Transverse colon (tissue), 4 donors: ENCODE measurements at regions not wholly inside any gene's neighbourhood (a gene's known extent, or its start where the extent isn't known, plus 50 kb on each side); places are given as distances from the start of the nearest gene placed in this dataset.

Experiments
- CTCF ChIP-seq, 5 experiments: fragments of 200-600 bp in 3 of 5; fragments of 450-650 bp in 2 of 5; sonication (generic) in 3 of 5; IDR thresholded peaks; 1 replicate in 2 of 5; 2 replicates in 3 of 5; pipeline ENCODE4 v1.5.1; 2016 to 2017; ENCODE audit warnings: antibody characterized with exemption in 5 of 5, inconsistent platforms in 3 of 5, mild to moderate bottlenecking in 2 of 5, moderate library complexity in 1 of 5
- EP300 ChIP-seq: sonication (generic); formaldehyde crosslinking; IDR thresholded peaks from one replicate; pipeline ENCODE4 v1.6.1; 2017; ENCODE audit warnings: antibody characterized with exemption, low read depth
- POLR2A ChIP-seq: fragments of 450-650 bp; IDR thresholded peaks from one replicate; pipeline ENCODE4 v1.6.1; 2016; ENCODE audit warnings: antibody characterized with exemption, mild to moderate bottlenecking, moderate library complexity
- POLR2AphosphoS5 ChIP-seq, 3 donors: sonication (generic); formaldehyde crosslinking; IDR thresholded peaks; one replicate each; pipeline ENCODE4 v1.6.1; 2016; ENCODE audit warnings: antibody characterized with exemption in 3 of 3

- no peak for TF ChIP-seq POLR2AphosphoS5 (IDR thresholded peaks at IDR 0.05)
- no peak for TF ChIP-seq CTCF (IDR thresholded peaks at IDR 0.05)
- no peak for TF ChIP-seq EP300
- no peak for TF ChIP-seq POLR2A
Measured at GRCh38 chr4:144799486-144799885, 153.5 kb downstream of the HHIP start.
